Breast epithelium (tissue), 3 donors: ENCODE measurements at regions not wholly inside any gene's neighbourhood (a gene's known extent, or its start where the extent isn't known, plus 50 kb on each side); places are given as distances from the start of the nearest gene placed in this dataset.

Experiments used
- CTCF ChIP-seq, 3 donors: fragments of 450-650 bp; IDR thresholded peaks; one replicate each; pipeline ENCODE4 v1.5.1; 2016 to 2017; ENCODE audit warnings: antibody characterized with exemption in 3 of 3, mild to moderate bottlenecking in 3 of 3, moderate library complexity in 3 of 3
- POLR2AphosphoS5 ChIP-seq, 3 donors: sonication (generic); formaldehyde crosslinking; IDR thresholded peaks; one replicate each; pipeline ENCODE4 v1.6.1; 2017; ENCODE audit warnings: antibody characterized with exemption in 3 of 3

DNA sequence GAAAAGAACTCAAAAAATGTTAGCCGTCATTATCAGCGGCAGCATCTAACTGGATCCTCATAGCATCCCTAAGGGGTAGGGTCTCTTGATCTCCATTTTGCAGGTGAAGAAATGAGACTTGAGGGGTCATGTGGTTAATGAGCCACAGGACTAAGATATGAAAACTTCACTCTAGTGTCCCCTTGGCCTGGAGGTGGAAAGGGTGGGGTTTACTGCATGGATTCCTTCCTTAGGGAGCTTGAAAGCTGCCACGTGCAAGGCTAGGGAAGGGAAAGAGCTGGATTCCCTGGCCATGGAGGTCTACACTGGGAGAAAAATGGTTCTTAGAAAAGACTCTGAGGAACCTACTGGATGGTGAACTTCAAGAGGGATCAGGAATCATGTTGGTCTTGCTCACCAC, 107.9 kb downstream of the SPRY4 start:
- TF ChIP-seq CTCF (IDR thresholded peaks at IDR 0.05) (no peak), POLR2AphosphoS5 (IDR thresholded peaks at IDR 0.05) (no peak)
